Ishikawa (cell line): ENCODE measurements at regions not wholly inside any gene's neighbourhood (a gene's known extent, or its start where the extent isn't known, plus 50 kb on each side); places are given as distances from the start of the nearest gene placed in this dataset.

Experiments used
- CEBPB ChIP-seq: IDR thresholded peaks from 2 replicates; pipeline ENCODE4 v1.6.1; 2012
- EP300 ChIP-seq: IDR thresholded peaks from 2 replicates; pipeline ENCODE4 v1.6.1; 2012; ENCODE audit warnings: borderline replicate concordance
- FOXM1 ChIP-seq: IDR thresholded peaks from 2 replicates; pipeline ENCODE4 v1.6.1; 2012; ENCODE audit warnings: low read depth, borderline replicate concordance
- MAX ChIP-seq: IDR thresholded peaks from 2 replicates; pipeline ENCODE4 v1.6.1; 2012
- REST ChIP-seq: IDR thresholded peaks from 2 replicates; pipeline ENCODE4 v1.6.1; 2012; ENCODE audit warnings: low read depth, mild to moderate bottlenecking
- TAF1 ChIP-seq: IDR thresholded peaks from 2 replicates; pipeline ENCODE4 v1.6.1; 2012; ENCODE audit warnings: low read depth, mild to moderate bottlenecking

GRCh38 chr1:228939881-228940392 is 204.7 kb downstream of the RHOU start:
- no peak for TF ChIP-seq REST
- TF ChIP-seq EP300: no peak
- TF ChIP-seq MAX: no peak
- no peak for TF ChIP-seq TAF1
- TF ChIP-seq CEBPB: no peak
- no peak for TF ChIP-seq FOXM1
